B cell (primary cell): ENCODE measurements at regions not wholly inside any gene's neighbourhood (a gene's known extent, or its start where the extent isn't known, plus 50 kb on each side); places are given as distances from the start of the nearest gene placed in this dataset.

ENCODE experiments used
- ATAC-seq: fragments of 200-7000 bp; cut with Tn5 transposase; one replicate; pipeline ENCODE4 v1.10.0; 2021; ENCODE audit warnings: low read depth, mild to moderate bottlenecking, moderate number of reproducible peaks, moderate library complexity
- CTCF ChIA-PET: fragments of 350-600 bp; sonication (Branson Sonifier 250); formaldehyde crosslinking; loops from one replicate; lab custom pipeline; 2021; ENCODE audit warnings: antibody characterized with exemption, inconsistent platforms; lab: Charles Lee
- POLR2A ChIA-PET: fragments of 350-600 bp; sonication (Branson Sonifier 250); formaldehyde crosslinking; loops from one replicate; lab custom pipeline; 2021; ENCODE audit warnings: antibody characterized with exemption; lab: Charles Lee
- DNase-seq: peaks from one replicate; pipeline ENCODE4 v3.0.0; 2013
- H2AFZ ChIP-seq: 2 replicates; pipeline ENCODE4 v1.6.1; 2012; ENCODE audit warnings: mild to moderate bottlenecking, low read depth, low read length; ENCODE audit not compliant: insufficient read depth, poor library complexity, severe bottlenecking
- H3K27ac ChIP-seq, 2 donors: 1 replicate in 1 of 2; 2 replicates in 1 of 2; pipeline ENCODE4 v1.5.1; 2012 to 2013; ENCODE audit warnings: low read length in 2 of 2, mild to moderate bottlenecking in 2 of 2, moderate library complexity in 1 of 2
- H3K27me3 ChIP-seq, 4 experiments: fragments of 200-600 bp in 1 of 4; sonication (generic) in 1 of 4; replicated peaks in 1 of 4; 1 replicate in 2 of 4; 2 replicates in 2 of 4; pipeline versions ENCODE4 v1.6.1 to v1.7.0; 2013 to 2016; ENCODE audit warnings: low read length in 3 of 4, mild to moderate bottlenecking in 2 of 4, mixed read lengths in 1 of 4, moderate library complexity in 1 of 4; ENCODE audit not compliant: insufficient read depth in 4 of 4, control insufficient read depth in 3 of 4; ENCODE audit errors: control extremely low read depth in 1 of 4
- H3K36me3 ChIP-seq, 2 experiments: replicated peaks in 1 of 2; 1 replicate in 1 of 2; 2 replicates in 1 of 2; pipeline versions ENCODE4 v1.6.1 to v1.7.1; 2013; ENCODE audit warnings: low read length in 1 of 2; ENCODE audit not compliant: insufficient read depth in 2 of 2, control insufficient read depth in 1 of 2; ENCODE audit errors: control extremely low read depth in 1 of 2, extremely low read depth in 1 of 2
- H3K4me1 ChIP-seq, 2 donors: fragments of 200-600 bp in 1 of 2; sonication (generic) in 1 of 2; 1 replicate in 1 of 2; 2 replicates in 1 of 2; pipeline versions ENCODE4 v1.5.1 to v1.6.1; 2013 to 2017; ENCODE audit warnings: low read length in 2 of 2; ENCODE audit not compliant: control insufficient read depth in 2 of 2, insufficient read depth in 2 of 2
- H3K4me2 ChIP-seq: replicated peaks from 2 replicates; pipeline ENCODE3; 2012; ENCODE audit warnings: mild to moderate bottlenecking, low read depth, low read length; ENCODE audit not compliant: poor library complexity, severe bottlenecking
- H3K4me3 ChIP-seq, 5 experiments: fragments of 200-600 bp in 1 of 5; sonication (generic) in 1 of 5; 1 replicate in 3 of 5; 2 replicates in 2 of 5; pipeline versions ENCODE4 v1.5.1 to v1.7.0; 2011 to 2016; ENCODE audit warnings: low read length in 4 of 5, mild to moderate bottlenecking in 4 of 5, low read depth in 2 of 5, control low read depth in 1 of 5, moderate library complexity in 1 of 5; ENCODE audit not compliant: insufficient read depth in 1 of 5; ENCODE audit errors: control extremely low read depth in 1 of 5, extremely low read depth in 1 of 5
- H3K79me2 ChIP-seq: fragments of 200-600 bp; sonication (generic); one replicate; pipeline ENCODE4 v1.6.0; 2016; ENCODE audit warnings: low read length; ENCODE audit not compliant: control insufficient read depth, insufficient read depth
- H3K9ac ChIP-seq: fragments of 200-600 bp; sonication (generic); 2 replicates; pipeline ENCODE4 v1.6.1; 2017; ENCODE audit warnings: mild to moderate bottlenecking, low read length, moderate library complexity
- H3K9me3 ChIP-seq, 3 donors: one replicate each; pipeline versions ENCODE4 v1.6.1 to v1.7.1; 2013; ENCODE audit warnings: low read length in 2 of 3; ENCODE audit not compliant: control insufficient read depth in 2 of 3, insufficient read depth in 1 of 3; ENCODE audit errors: control extremely low read depth in 1 of 3
- H4K20me1 ChIP-seq: 2 replicates; pipeline ENCODE4 v1.6.0; 2012; ENCODE audit warnings: mild to moderate bottlenecking, low read length; ENCODE audit not compliant: insufficient read depth, control insufficient read depth, poor library complexity, severe bottlenecking
- H3K27ac Mint-ChIP-seq: one replicate; pipeline ENCODE4 v1.8.0; 2021; ENCODE audit warnings: mixed read lengths
- H3K27me3 Mint-ChIP-seq: one replicate; pipeline ENCODE4 v1.8.0; 2021; ENCODE audit warnings: mixed read lengths
- H3K4me1 Mint-ChIP-seq: one replicate; pipeline ENCODE4 v1.8.0; 2021; ENCODE audit warnings: mixed read lengths
- H3K4me3 Mint-ChIP-seq: one replicate; pipeline ENCODE4 v1.8.0; 2021; ENCODE audit warnings: mixed read lengths
- H3K9me3 Mint-ChIP-seq: one replicate; pipeline ENCODE4 v1.8.0; 2022; ENCODE audit warnings: mixed read lengths; ENCODE audit not compliant: insufficient read depth
- CTCF ChIP-seq: fragments of 200-600 bp; IDR thresholded peaks from one replicate; pipeline ENCODE4 v1.8.0; 2022; ENCODE audit warnings: antibody characterized with exemption, mild to moderate bottlenecking
- EZH2 ChIP-seq: IDR thresholded peaks from 2 replicates; pipeline ENCODE4 v1.6.1; 2012; ENCODE audit warnings: borderline replicate concordance, low read depth, mild to moderate bottlenecking, moderate library complexity, low read length; ENCODE audit not compliant: insufficient read depth, poor library complexity, severe bottlenecking
- WGBS: methylation state at CpG from one replicate; pipeline ENCODE4 v1.1.5; 2013; ENCODE audit warnings: missing lambda C conversion rate; ENCODE audit not compliant: insufficient coverage; 5-methylcytosine and 5-hydroxymethylcytosine counted together
- intact Hi-C: fragments of 100-400 bp; cut with micrococcal nuclease; formaldehyde crosslinking; loops from one replicate; pipeline ENCODE4 v1.10.0; 2022

- Histone ChIP-seq H3K79me2 (no peaks in the 10 kb centered on the region), H3K9me3 (peaks cover 0 to 7% (median 0%) of the 10 kb centered on the region in 3 donors), H3K9ac (no peak overlapping the region), H3K27ac (no peak overlapping the region), H3K27me3 (no peaks in the 10 kb centered on the region), H2AFZ (no peak overlapping the region), H3K4me1 (no peaks in the 10 kb centered on the region), H3K4me2 (no peak overlapping the region), H3K36me3 (no peaks in the 10 kb centered on the region), H3K4me3 (no peak overlapping the region), H4K20me1 (no peaks in the 10 kb centered on the region)
- ATAC-seq: no peak
- TF ChIP-seq CTCF (no peak), EZH2 (no peak)
- Mint-ChIP-seq H3K9me3 (peaks cover 7% of the 10 kb centered on the region), H3K4me1 (no peaks in the 10 kb centered on the region), H3K27ac (no peak overlapping the region), H3K4me3 (no peak overlapping the region), H3K27me3 (no peaks in the 10 kb centered on the region)
- ChIA-PET CTCF (no interaction called here), POLR2A (no interaction called here)
- no peak for DNase-seq
- 55% methylated on average over 2 of the region's 3 CpGs for WGBS
- intact Hi-C loops: no loop called here
These were observed 1053.4 kb upstream of the RBFOX1 start for GRCh38 chr16:6279286-6279685.

- no peak overlapping the region for H3K9ac ChIP-seq
- peaks cover 0 to 4% (median 0%) of the 10 kb centered on the region in 3 donors for H3K9me3 ChIP-seq
- no peaks in the 10 kb centered on the region for H3K4me1 ChIP-seq
- no peak overlapping the region for H3K4me2 ChIP-seq
- WGBS: 88% methylated on average over 1 of the region's 3 CpGs
- no peak overlapping the region for H3K27ac Mint-ChIP-seq
- no peak overlapping the region for H3K4me3 Mint-ChIP-seq
- H3K27me3 ChIP-seq: no peaks in the 10 kb centered on the region
- H2AFZ ChIP-seq: no peak overlapping the region
- no peaks in the 10 kb centered on the region for H4K20me1 ChIP-seq
- peaks cover 3% of the 10 kb centered on the region for H3K9me3 Mint-ChIP-seq
- ChIA-PET POLR2A (no interaction called here), CTCF (no interaction called here)
- DNase-seq (no peak), ATAC-seq (no peak)
- H3K36me3 ChIP-seq: no peaks in the 10 kb centered on the region
- TF ChIP-seq CTCF (no peak), EZH2 (no peak)
- intact Hi-C loops: no loop called here
- H3K27me3 Mint-ChIP-seq: no peaks in the 10 kb centered on the region
- no peaks in the 10 kb centered on the region for H3K79me2 ChIP-seq
- H3K4me3 ChIP-seq: no peak overlapping the region
- no peaks in the 10 kb centered on the region for H3K4me1 Mint-ChIP-seq
- H3K27ac ChIP-seq: no peak overlapping the region
These were observed 1058.3 kb upstream of the RBFOX1 start for GRCh38 chr16:6274351-6274750.
